Right lobe of liver (tissue), 4 donors: ENCODE measurements at regions not wholly inside any gene's neighbourhood (a gene's known extent, or its start where the extent isn't known, plus 50 kb on each side); places are given as distances from the start of the nearest gene placed in this dataset.

Experiments
- POLR2A ChIP-seq: fragments of 450-650 bp; IDR thresholded peaks from one replicate; pipeline ENCODE4 v1.6.1; 2017; ENCODE audit warnings: antibody characterized with exemption, mild to moderate bottlenecking
- TF ChIP-seq, protein P1 (sequence below), 4 donors: fragments of 200-600 bp in 3 of 4; fragments of 450-650 bp in 1 of 4; IDR thresholded peaks; one replicate each; pipeline versions ENCODE4 v1.5.1 to v1.8.0; 2016 to 2022; ENCODE audit warnings: antibody characterized with exemption in 4 of 4, mild to moderate bottlenecking in 2 of 4
- donor health status: DM: no; HTN: no; CAD: no.
- donor health status: DM: no; HTN: no; CAD: no.
- donor health status: DM: no; HTN: yes; CAD: no.

DNA sequence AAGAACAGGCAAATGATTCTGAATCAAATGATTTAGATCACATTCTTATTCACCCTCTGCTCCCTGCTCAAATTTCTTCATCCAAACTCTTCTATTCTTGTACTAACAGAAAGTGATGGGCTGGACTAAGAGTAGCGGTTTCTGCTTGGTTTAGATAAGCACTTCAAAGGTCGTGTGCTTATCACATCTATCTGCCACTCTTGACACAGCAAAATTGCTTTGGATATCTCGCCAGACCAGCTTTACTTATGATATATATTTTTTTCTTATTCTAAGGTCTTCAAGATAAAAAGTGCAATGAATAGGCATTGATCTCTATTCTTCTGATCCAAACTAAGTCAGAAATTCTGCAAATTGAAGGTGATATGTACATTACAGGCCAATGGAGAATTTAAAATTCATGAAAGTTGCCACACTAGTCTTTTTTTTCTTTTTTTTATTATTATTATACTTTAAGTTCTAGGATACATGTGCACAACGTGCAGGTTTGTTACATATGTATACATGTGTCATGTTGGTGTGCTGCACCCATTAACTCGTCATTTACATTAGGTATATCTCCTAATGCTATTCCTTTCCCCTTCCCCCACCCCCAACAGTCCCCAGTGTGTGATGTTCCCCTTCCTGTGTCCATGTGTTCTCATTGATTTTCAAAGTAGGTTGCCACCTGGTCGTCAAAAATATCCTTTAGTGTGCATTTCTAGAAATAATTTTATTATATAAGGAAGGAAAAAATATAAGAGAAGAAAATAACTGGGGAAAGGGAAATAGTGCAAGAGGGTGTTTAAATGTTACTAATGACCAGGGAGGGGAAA, 1941.0 kb upstream of the RAG2 start:
- TF ChIP-seq POLR2A: no peak
- TF ChIP-seq, protein P1, sequence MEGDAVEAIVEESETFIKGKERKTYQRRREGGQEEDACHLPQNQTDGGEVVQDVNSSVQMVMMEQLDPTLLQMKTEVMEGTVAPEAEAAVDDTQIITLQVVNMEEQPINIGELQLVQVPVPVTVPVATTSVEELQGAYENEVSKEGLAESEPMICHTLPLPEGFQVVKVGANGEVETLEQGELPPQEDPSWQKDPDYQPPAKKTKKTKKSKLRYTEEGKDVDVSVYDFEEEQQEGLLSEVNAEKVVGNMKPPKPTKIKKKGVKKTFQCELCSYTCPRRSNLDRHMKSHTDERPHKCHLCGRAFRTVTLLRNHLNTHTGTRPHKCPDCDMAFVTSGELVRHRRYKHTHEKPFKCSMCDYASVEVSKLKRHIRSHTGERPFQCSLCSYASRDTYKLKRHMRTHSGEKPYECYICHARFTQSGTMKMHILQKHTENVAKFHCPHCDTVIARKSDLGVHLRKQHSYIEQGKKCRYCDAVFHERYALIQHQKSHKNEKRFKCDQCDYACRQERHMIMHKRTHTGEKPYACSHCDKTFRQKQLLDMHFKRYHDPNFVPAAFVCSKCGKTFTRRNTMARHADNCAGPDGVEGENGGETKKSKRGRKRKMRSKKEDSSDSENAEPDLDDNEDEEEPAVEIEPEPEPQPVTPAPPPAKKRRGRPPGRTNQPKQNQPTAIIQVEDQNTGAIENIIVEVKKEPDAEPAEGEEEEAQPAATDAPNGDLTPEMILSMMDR (IDR thresholded peaks at IDR 0.05): no peak
